NOMO-1 (cell line): ENCODE measurements at regions not wholly inside any gene's neighbourhood (a gene's known extent, or its start where the extent isn't known, plus 50 kb on each side); places are given as distances from the start of the nearest gene placed in this dataset.

Source experiments
- DNase-seq, 2 experiments: peaks; one replicate each; lab custom pipeline; 2025; ENCODE audit not compliant: unreplicated experiment in 2 of 2; lab: John Stamatoyannopoulos, UW

- no peak for DNase-seq
Measured at GRCh38 chr16:6689643-6690042, 643.0 kb upstream of the RBFOX1 start.

- DNase-seq: no peak
Measured at GRCh38 chr16:6687593-6687992, 645.1 kb upstream of the RBFOX1 start.

- DNase-seq: peak; percentile 0 to 3
Measured at GRCh38 chr16:6684076-6684673, 648.5 kb upstream of the RBFOX1 start.

GRCh38 chr16:6682142-6682811 lies 650.4 kb upstream of the RBFOX1 start:
- peak in 1 of 2 experiments; percentile 0 for DNase-seq

GRCh38 chr16:6678586-6678985 lies 654.1 kb upstream of the RBFOX1 start:
- no peak for DNase-seq

GRCh38 chr16:6674071-6674470 lies 658.6 kb upstream of the RBFOX1 start:
- no peak for DNase-seq

GRCh38 chr16:6672507-6672906 lies 660.1 kb upstream of the RBFOX1 start:
- DNase-seq: no peak

GRCh38 chr16:6667393-6667792 lies 665.3 kb upstream of the RBFOX1 start:
- DNase-seq: no peak

GRCh38 chr16:6665126-6665525 lies 667.5 kb upstream of the RBFOX1 start:
- DNase-seq: no peak

GRCh38 chr16:6663668-6664067 lies 669.0 kb upstream of the RBFOX1 start:
- DNase-seq: no peak

- DNase-seq: no peak
Measured at GRCh38 chr16:6656760-6657159, 675.9 kb upstream of the RBFOX1 start.

GRCh38 chr16:6646891-6647290 lies 685.8 kb upstream of the RBFOX1 start:
- DNase-seq: no peak

- DNase-seq: no peak
Measured at GRCh38 chr16:6645768-6646568, 686.7 kb upstream of the RBFOX1 start.

GRCh38 chr16:6644916-6645315 lies 687.7 kb upstream of the RBFOX1 start:
- DNase-seq: no peak

- peak; percentile 1 to 30 for DNase-seq
Measured at GRCh38 chr16:6643080-6643686, 689.5 kb upstream of the RBFOX1 start.

- no peak for DNase-seq
Measured at GRCh38 chr16:6642271-6642670, 690.4 kb upstream of the RBFOX1 start.

GRCh38 chr16:6641091-6641490 lies 691.6 kb upstream of the RBFOX1 start:
- DNase-seq: no peak

GRCh38 chr16:6636457-6636856 lies 696.2 kb upstream of the RBFOX1 start:
- no peak for DNase-seq

- no peak for DNase-seq
Measured at GRCh38 chr16:6634151-6634550, 698.5 kb upstream of the RBFOX1 start.

- DNase-seq: no peak
Measured at GRCh38 chr16:6633456-6633855, 699.2 kb upstream of the RBFOX1 start.

GRCh38 chr16:6629110-6629509 lies 703.5 kb upstream of the RBFOX1 start:
- DNase-seq: no peak
